Stomach (tissue), 8 donors: ENCODE measurements at regions not wholly inside any gene's neighbourhood (a gene's known extent, or its start where the extent isn't known, plus 50 kb on each side); places are given as distances from the start of the nearest gene placed in this dataset.

Source experiments
- DNase-seq, 2 donors: peaks; one replicate each; pipeline versions ENCODE4 v3.0.0 to v3.0.0-alpha.2; 2013 to 2019
- H3K27ac ChIP-seq, 5 donors: fragments of 200-600 bp in 4 of 5; sonication (generic) in 4 of 5; one replicate each; pipeline ENCODE4 v1.5.1; 2013 to 2019; ENCODE audit warnings: mild to moderate bottlenecking in 1 of 5, moderate library complexity in 1 of 5
- H3K27me3 ChIP-seq, 3 donors: fragments of 200-600 bp; sonication (generic); one replicate each; pipeline ENCODE4 v1.5.1; 2017 to 2019; ENCODE audit warnings: mixed run types in 1 of 3
- H3K36me3 ChIP-seq, 4 donors: fragments of 200-600 bp; sonication (generic); 1 replicate in 3 of 4; 2 replicates in 1 of 4; pipeline ENCODE4 v1.5.1; 2016 to 2019
- H3K4me1 ChIP-seq, 4 donors: fragments of 200-600 bp; sonication (generic); one replicate each; pipeline ENCODE4 v1.5.1; 2016 to 2019
- H3K4me3 ChIP-seq, 4 donors: fragments of 200-600 bp; sonication (generic) in 3 of 4; one replicate each; pipeline ENCODE4 v1.5.1; 2016 to 2019; ENCODE audit warnings: mild to moderate bottlenecking in 1 of 4
- H3K9me3 ChIP-seq, 4 donors: fragments of 200-600 bp; sonication (generic); one replicate each; pipeline ENCODE4 v1.5.1; 2016 to 2019
- CTCF ChIP-seq, 7 experiments: fragments of 450-650 bp in 4 of 7; fragments of 200-600 bp in 3 of 7; sonication (generic) in 3 of 7; IDR thresholded peaks; one replicate each; pipeline ENCODE4 v1.5.1; 2016 to 2019; ENCODE audit warnings: antibody characterized with exemption in 7 of 7, control low read depth in 2 of 7, mild to moderate bottlenecking in 1 of 7
- EP300 ChIP-seq: sonication (generic); formaldehyde crosslinking; IDR thresholded peaks from one replicate; pipeline ENCODE4 v1.6.1; 2017; ENCODE audit warnings: antibody characterized with exemption
- POLR2A ChIP-seq, 4 donors: fragments of 450-650 bp; IDR thresholded peaks; one replicate each; pipeline ENCODE4 v1.6.1; 2016; ENCODE audit warnings: antibody characterized with exemption in 4 of 4, control low read depth in 2 of 4, mild to moderate bottlenecking in 1 of 4, moderate library complexity in 1 of 4
- POLR2AphosphoS5 ChIP-seq, 3 donors: sonication (generic); formaldehyde crosslinking; IDR thresholded peaks; one replicate each; pipeline ENCODE4 v1.6.1; 2016; ENCODE audit warnings: antibody characterized with exemption in 3 of 3
- WGBS, 5 donors: extraction: QIAGEN DNeasy Blood & Tissue Kit in 3 of 5; methylation state at CpG; one replicate each; pipeline versions ENCODE4 v1.1.5 to v1.1.7; 2013 to 2018; 5-methylcytosine and 5-hydroxymethylcytosine counted together
- intact Hi-C: fragments of 100-400 bp; cut with DNase I; formaldehyde crosslinking; loops from one replicate; pipeline ENCODE4 v1.15.1; 2023; ENCODE audit warnings: low total_unique reads
- donor health status: healthy with polysubstance abuse.
- donor health status: Bipolar disorder and iron deficiency.
- donor health status: healthy.

- H3K36me3 ChIP-seq: no peaks in the 10 kb centered on the region
- H3K27me3 ChIP-seq: no peaks in the 10 kb centered on the region
- 53 to 68% (median 59%) methylated on average over 4 of the region's 4 CpGs for WGBS, 5 donors
- H3K27ac ChIP-seq: no peak overlapping the region
- no peaks in the 10 kb centered on the region for H3K4me1 ChIP-seq
- TF ChIP-seq POLR2A (IDR thresholded peaks at IDR 0.05) (no peak), POLR2AphosphoS5 (IDR thresholded peaks at IDR 0.05) (no peak), EP300 (no peak), CTCF (IDR thresholded peaks at IDR 0.05) (no peak)
- intact Hi-C loops: no loop called here
- DNase-seq: no peak
- no peak overlapping the region for H3K4me3 ChIP-seq
- no peaks in the 10 kb centered on the region for H3K9me3 ChIP-seq
Measured at GRCh38 chr14:84112589-84112988, 1417.4 kb upstream of the FLRT2 start.

- intact Hi-C loops: no loop called here
- no peaks in the 10 kb centered on the region for H3K36me3 ChIP-seq
- no peak for DNase-seq
- H3K4me3 ChIP-seq: no peak overlapping the region
- H3K27ac ChIP-seq: no peak overlapping the region
- no peaks in the 10 kb centered on the region for H3K27me3 ChIP-seq
- no peaks in the 10 kb centered on the region for H3K9me3 ChIP-seq
- H3K4me1 ChIP-seq: peaks cover 0 to 10% (median 3%) of the 10 kb centered on the region in 4 donors
- no peak for TF ChIP-seq POLR2AphosphoS5 (IDR thresholded peaks at IDR 0.05)
- no peak for TF ChIP-seq POLR2A (IDR thresholded peaks at IDR 0.05)
- no peak for TF ChIP-seq CTCF (IDR thresholded peaks at IDR 0.05)
- no peak for TF ChIP-seq EP300
- 82 to 95% (median 91%) methylated on average over 4 of the region's 4 CpGs for WGBS, 5 donors
Measured at GRCh38 chr14:84125676-84126075, 1404.3 kb upstream of the FLRT2 start.

GRCh38 chr14:84127495-84127894 lies 1402.4 kb upstream of the FLRT2 start:
- peaks cover 0 to 10% (median 3%) of the 10 kb centered on the region in 4 donors for H3K4me1 ChIP-seq
- H3K36me3 ChIP-seq: no peaks in the 10 kb centered on the region
- no peaks in the 10 kb centered on the region for H3K27me3 ChIP-seq
- intact Hi-C loops: no loop called here
- H3K27ac ChIP-seq: no peak overlapping the region
- H3K9me3 ChIP-seq: no peaks in the 10 kb centered on the region
- DNase-seq: no peak
- no peak for TF ChIP-seq EP300
- TF ChIP-seq POLR2A (IDR thresholded peaks at IDR 0.05): no peak
- TF ChIP-seq CTCF (IDR thresholded peaks at IDR 0.05): no peak
- no peak for TF ChIP-seq POLR2AphosphoS5 (IDR thresholded peaks at IDR 0.05)
- no peak overlapping the region for H3K4me3 ChIP-seq
- 44 to 72% (median 59%) methylated on average over 3 of the region's 3 CpGs for WGBS, 5 donors

GRCh38 chr14:84128050-84128449 lies 1401.9 kb upstream of the FLRT2 start:
- Histone ChIP-seq H3K9me3 (no peaks in the 10 kb centered on the region), H3K4me1 (peaks cover 0 to 10% (median 3%) of the 10 kb centered on the region in 4 donors), H3K27me3 (no peaks in the 10 kb centered on the region), H3K27ac (no peak overlapping the region), H3K4me3 (no peak overlapping the region), H3K36me3 (no peaks in the 10 kb centered on the region)
- 14 to 39% (median 25%) methylated on average over 3 of the region's 3 CpGs for WGBS, 5 donors
- intact Hi-C loops: no loop called here
- peak in 1 of 2 donors; percentile 35 for DNase-seq
- no peak for TF ChIP-seq EP300
- TF ChIP-seq CTCF (IDR thresholded peaks at IDR 0.05): no peak
- peak in 2 of 3 donors; percentile 17 to 32 for TF ChIP-seq POLR2AphosphoS5 (IDR thresholded peaks at IDR 0.05)
